Activated naive CD8-positive, alpha-beta T cell treated with anti-CD3 and anti-CD28 coated beads, Interleukin-2, amount 50 U/mL, for 24 hours (primary cell): ENCODE measurements at regions not wholly inside any gene's neighbourhood (a gene's known extent, or its start where the extent isn't known, plus 50 kb on each side); places are given as distances from the start of the nearest gene placed in this dataset.
"Not testable (repeated sequence)": the region's sequence is repeated elsewhere in the genome, so short reads cannot be mapped to it uniquely, and the experiment has no call there.

Experiments
- ATAC-seq: fragments of 150-1000 bp; cut with Tn5 transposase; one replicate; pipeline ENCODE4 v1.10.0; 2021
- DNase-seq: peaks from one replicate; pipeline ENCODE4 v3.0.0; 2021
- H3K27ac Mint-ChIP-seq: one replicate; pipeline ENCODE4 v1.8.0; 2021; ENCODE audit warnings: mild to moderate bottlenecking, mixed read lengths
- H3K27me3 Mint-ChIP-seq: one replicate; pipeline ENCODE4 v1.8.0; 2021; ENCODE audit warnings: mixed read lengths
- H3K36me3 Mint-ChIP-seq: one replicate; pipeline ENCODE4 v1.8.0; 2021; ENCODE audit warnings: low read depth, mixed read lengths
- H3K4me1 Mint-ChIP-seq: one replicate; pipeline ENCODE4 v1.8.0; 2021; ENCODE audit warnings: mixed read lengths
- H3K4me3 Mint-ChIP-seq: one replicate; pipeline ENCODE4 v1.8.0; 2021; ENCODE audit warnings: mild to moderate bottlenecking, moderate library complexity, mixed read lengths
- H3K9me3 Mint-ChIP-seq: one replicate; pipeline ENCODE4 v1.8.0; 2021; ENCODE audit warnings: mixed read lengths

GRCh38 chr3:153910387-153910786 is 210.8 kb upstream of the ARHGEF26 start:
- no peaks in the 10 kb centered on the region for H3K4me1 Mint-ChIP-seq
- no peaks in the 10 kb centered on the region for H3K9me3 Mint-ChIP-seq
- H3K27me3 Mint-ChIP-seq: peaks cover 5% of the 10 kb centered on the region
- no peak overlapping the region for H3K4me3 Mint-ChIP-seq
- no peak for ATAC-seq
- no peak overlapping the region for H3K27ac Mint-ChIP-seq
- no peaks in the 10 kb centered on the region for H3K36me3 Mint-ChIP-seq
- DNase-seq: no peak

- ATAC-seq (no peak), DNase-seq (no peak)
- no peaks in the 10 kb centered on the region for H3K36me3 Mint-ChIP-seq
- H3K27ac Mint-ChIP-seq: no peak overlapping the region
- no peak overlapping the region for H3K4me3 Mint-ChIP-seq
- no peaks in the 10 kb centered on the region for H3K9me3 Mint-ChIP-seq
- no peaks in the 10 kb centered on the region for H3K4me1 Mint-ChIP-seq
- peaks cover 5% of the 10 kb centered on the region for H3K27me3 Mint-ChIP-seq
Observed at GRCh38 chr3:153911116-153911515, 210.1 kb upstream of the ARHGEF26 start.

- Mint-ChIP-seq H3K27ac (no peak overlapping the region), H3K36me3 (no peaks in the 10 kb centered on the region), H3K4me3 (no peak overlapping the region), H3K4me1 (no peaks in the 10 kb centered on the region), H3K27me3 (peaks cover 6% of the 10 kb centered on the region), H3K9me3 (no peaks in the 10 kb centered on the region)
- no peak for DNase-seq
- ATAC-seq: no peak
Observed at GRCh38 chr3:153919773-153920172, 201.4 kb upstream of the ARHGEF26 start.

GRCh38 chr3:153921826-153922225 is 199.4 kb upstream of the ARHGEF26 start:
- no peaks in the 10 kb centered on the region for H3K4me1 Mint-ChIP-seq
- H3K27ac Mint-ChIP-seq: no peak overlapping the region
- H3K4me3 Mint-ChIP-seq: no peak overlapping the region
- H3K9me3 Mint-ChIP-seq: no peaks in the 10 kb centered on the region
- H3K27me3 Mint-ChIP-seq: peaks cover 6% of the 10 kb centered on the region
- no peak for ATAC-seq
- DNase-seq: no peak
- H3K36me3 Mint-ChIP-seq: no peaks in the 10 kb centered on the region

GRCh38 chr3:153925841-153926514 is 195.2 kb upstream of the ARHGEF26 start:
- Mint-ChIP-seq H3K4me1 (no peaks in the 10 kb centered on the region), H3K4me3 (no peak overlapping the region), H3K9me3 (no peaks in the 10 kb centered on the region), H3K36me3 (no peaks in the 10 kb centered on the region), H3K27me3 (peaks cover 3% of the 10 kb centered on the region), H3K27ac (no peak overlapping the region)
- DNase-seq: no peak
- no peak for ATAC-seq

GRCh38 chr3:153927107-153927506 is 194.1 kb upstream of the ARHGEF26 start:
- ATAC-seq (no peak), DNase-seq (no peak)
- no peak overlapping the region for H3K4me3 Mint-ChIP-seq
- H3K4me1 Mint-ChIP-seq: no peaks in the 10 kb centered on the region
- no peaks in the 10 kb centered on the region for H3K9me3 Mint-ChIP-seq
- H3K27ac Mint-ChIP-seq: no peak overlapping the region
- H3K36me3 Mint-ChIP-seq: no peaks in the 10 kb centered on the region
- peaks cover 3% of the 10 kb centered on the region for H3K27me3 Mint-ChIP-seq

GRCh38 chr3:153928851-153929250 is 192.3 kb upstream of the ARHGEF26 start:
- Mint-ChIP-seq H3K9me3 (no peaks in the 10 kb centered on the region), H3K36me3 (no peaks in the 10 kb centered on the region)

GRCh38 chr3:153933481-153933880 is 187.7 kb upstream of the ARHGEF26 start:
- DNase-seq, ATAC-seq, H3K4me1 Mint-ChIP-seq, H3K27ac Mint-ChIP-seq, H3K36me3 Mint-ChIP-seq, H3K4me3 Mint-ChIP-seq, H3K9me3 Mint-ChIP-seq, H3K27me3 Mint-ChIP-seq: not testable (repeated sequence)

More at GRCh38 chr3:153928851-153929250, 192.3 kb upstream of the ARHGEF26 start:
- H3K4me3 Mint-ChIP-seq: no peak overlapping the region
- DNase-seq (no peak), ATAC-seq (no peak)
- H3K27ac Mint-ChIP-seq: no peak overlapping the region
- H3K4me1 Mint-ChIP-seq: no peaks in the 10 kb centered on the region
- peaks cover 3% of the 10 kb centered on the region for H3K27me3 Mint-ChIP-seq

- Mint-ChIP-seq H3K9me3 (no peaks in the 10 kb centered on the region), H3K27ac (no peak overlapping the region), H3K4me3 (no peak overlapping the region), H3K36me3 (no peaks in the 10 kb centered on the region), H3K4me1 (no peaks in the 10 kb centered on the region), H3K27me3 (peaks cover 8% of the 10 kb centered on the region)
- no peak for ATAC-seq
- no peak for DNase-seq
Observed at GRCh38 chr3:153944084-153944483, 177.1 kb upstream of the ARHGEF26 start.

- no peak overlapping the region for H3K4me3 Mint-ChIP-seq
- no peak for DNase-seq
- no peak overlapping the region for H3K27ac Mint-ChIP-seq
- ATAC-seq: no peak
- no peaks in the 10 kb centered on the region for H3K4me1 Mint-ChIP-seq
- no peaks in the 10 kb centered on the region for H3K36me3 Mint-ChIP-seq
- H3K27me3 Mint-ChIP-seq: peaks cover 7% of the 10 kb centered on the region
- no peaks in the 10 kb centered on the region for H3K9me3 Mint-ChIP-seq
Observed at GRCh38 chr3:153951276-153951675, 169.9 kb upstream of the ARHGEF26 start.

GRCh38 chr3:153952091-153952490 is 169.1 kb upstream of the ARHGEF26 start:
- Mint-ChIP-seq H3K27me3 (peaks cover 7% of the 10 kb centered on the region), H3K27ac (no peak overlapping the region), H3K36me3 (no peaks in the 10 kb centered on the region), H3K9me3 (no peaks in the 10 kb centered on the region), H3K4me3 (no peak overlapping the region), H3K4me1 (no peaks in the 10 kb centered on the region)
- ATAC-seq: no peak
- no peak for DNase-seq

GRCh38 chr3:153956613-153957012 is 164.6 kb upstream of the ARHGEF26 start:
- Mint-ChIP-seq H3K9me3 (no peaks in the 10 kb centered on the region), H3K36me3 (no peaks in the 10 kb centered on the region), H3K27ac (no peak overlapping the region), H3K27me3 (peaks cover 6% of the 10 kb centered on the region), H3K4me3 (no peak overlapping the region), H3K4me1 (no peaks in the 10 kb centered on the region)
- ATAC-seq: no peak
- DNase-seq: no peak

GRCh38 chr3:153957421-153957820 is 163.8 kb upstream of the ARHGEF26 start:
- Mint-ChIP-seq H3K4me1 (no peaks in the 10 kb centered on the region), H3K9me3 (no peaks in the 10 kb centered on the region), H3K27me3 (peaks cover 6% of the 10 kb centered on the region), H3K36me3 (no peaks in the 10 kb centered on the region), H3K27ac (no peak overlapping the region), H3K4me3 (no peak overlapping the region)
- no peak for ATAC-seq
- no peak for DNase-seq

- Mint-ChIP-seq H3K27ac (no peak overlapping the region), H3K4me3 (no peak overlapping the region), H3K4me1 (no peaks in the 10 kb centered on the region), H3K27me3 (peaks cover 6% of the 10 kb centered on the region), H3K9me3 (no peaks in the 10 kb centered on the region), H3K36me3 (no peaks in the 10 kb centered on the region)
- ATAC-seq (no peak), DNase-seq (no peak)
Observed at GRCh38 chr3:153958635-153959595, 162.3 kb upstream of the ARHGEF26 start.

GRCh38 chr3:153960458-153961074 is 160.6 kb upstream of the ARHGEF26 start:
- no peak for ATAC-seq
- no peaks in the 10 kb centered on the region for H3K36me3 Mint-ChIP-seq
- no peaks in the 10 kb centered on the region for H3K9me3 Mint-ChIP-seq
- DNase-seq: no peak
- H3K27me3 Mint-ChIP-seq: peaks cover 3% of the 10 kb centered on the region
- H3K4me1 Mint-ChIP-seq: no peaks in the 10 kb centered on the region
- no peak overlapping the region for H3K27ac Mint-ChIP-seq
- no peak overlapping the region for H3K4me3 Mint-ChIP-seq
